Loucy (cell line): ENCODE measurements at regions not wholly inside any gene's neighbourhood (a gene's known extent, or its start where the extent isn't known, plus 50 kb on each side); places are given as distances from the start of the nearest gene placed in this dataset.
A peak's percentile ranks its signal among the peaks of the same experiment; 100 is the strongest.

Experiments used
- H2AFZ ChIP-seq: fragments of 200-600 bp; sonication (generic); 2 replicates; pipeline ENCODE4 v1.6.0; 2016; ENCODE audit warnings: antibody characterized with exemption, mild to moderate bottlenecking, low read length, moderate library complexity
- H3F3A ChIP-seq: fragments of 200-600 bp; 2 replicates; pipeline ENCODE4 v1.6.0; 2016; ENCODE audit warnings: antibody characterized with exemption, low read depth, mild to moderate bottlenecking
- H3K27me3 ChIP-seq: fragments of 200-600 bp; sonication (generic); 2 replicates; pipeline ENCODE4 v1.6.1; 2014; ENCODE audit warnings: low read length, mild to moderate bottlenecking; ENCODE audit not compliant: insufficient read depth, poor library complexity, severe bottlenecking
- H3K36me3 ChIP-seq: fragments of 200-600 bp; sonication (generic); 2 replicates; pipeline ENCODE4 v1.6.1; 2016; ENCODE audit warnings: low read length; ENCODE audit not compliant: insufficient read depth
- H3K4me1 ChIP-seq: fragments of 200-600 bp; sonication (generic); 2 replicates; pipeline ENCODE4 v1.5.1; 2014; ENCODE audit warnings: low read length, mild to moderate bottlenecking; ENCODE audit not compliant: insufficient read depth, poor library complexity, severe bottlenecking
- H3K4me2 ChIP-seq: fragments of 200-600 bp; sonication (generic); 2 replicates; pipeline ENCODE4 v1.6.0; 2014; ENCODE audit warnings: antibody characterized with exemption, low read length, low read depth, mild to moderate bottlenecking; ENCODE audit not compliant: poor library complexity, severe bottlenecking
- H3K4me3 ChIP-seq: fragments of 200-600 bp; sonication (generic); 2 replicates; pipeline ENCODE4 v1.5.1; 2014; ENCODE audit warnings: low read length, mild to moderate bottlenecking, mixed read lengths; ENCODE audit not compliant: poor library complexity, severe bottlenecking
- H3K79me2 ChIP-seq: fragments of 200-600 bp; sonication (generic); 2 replicates; pipeline ENCODE4 v1.6.1; 2014; ENCODE audit warnings: low read length; ENCODE audit not compliant: insufficient read depth
- H3K9ac ChIP-seq: fragments of 200-600 bp; sonication (generic); 2 replicates; pipeline ENCODE4 v1.6.0; 2014; ENCODE audit warnings: mild to moderate bottlenecking, low read depth, low read length, moderate library complexity; ENCODE audit not compliant: poor library complexity, severe bottlenecking
- H3K9me2 ChIP-seq: fragments of 200-600 bp; sonication (generic); replicated peaks from 2 replicates; pipeline ENCODE4 v1.6.1; 2016; ENCODE audit warnings: low read depth, low read length, mixed read lengths
- H3K9me3 ChIP-seq: fragments of 200-600 bp; sonication (generic); 2 replicates; pipeline ENCODE4 v1.6.1; 2014; ENCODE audit warnings: mild to moderate bottlenecking, antibody characterized with exemption, low read length, low read depth; ENCODE audit not compliant: insufficient read depth
- H4K20me1 ChIP-seq: fragments of 200-600 bp; sonication (generic); 2 replicates; pipeline ENCODE4 v1.6.0; 2014; ENCODE audit warnings: antibody characterized with exemption, low read length, mild to moderate bottlenecking; ENCODE audit not compliant: insufficient read depth, poor library complexity, severe bottlenecking
- CTCF ChIP-seq: fragments of 200-600 bp; sonication (generic); conservative IDR thresholded peaks from 2 replicates; pipeline ENCODE4 v1.5.1; 2014; ENCODE audit warnings: mild to moderate bottlenecking, antibody characterized with exemption, low read length
- EZH2phosphoT487 ChIP-seq: fragments of 200-600 bp; IDR thresholded peaks from 2 replicates; pipeline ENCODE4 v1.6.1; 2018; ENCODE audit warnings: antibody characterized with exemption, mild to moderate bottlenecking, moderate library complexity, borderline replicate concordance

GRCh38 chr10:117723343-117723742 lies 180.8 kb downstream of the EMX2 start:
- Histone ChIP-seq H3K36me3 (no peaks in the 10 kb centered on the region), H3F3A (no peaks in the 10 kb centered on the region), H3K9me3 (no peaks in the 10 kb centered on the region), H3K4me1 (no peaks in the 10 kb centered on the region), H4K20me1 (no peaks in the 10 kb centered on the region), H3K9ac (no peak overlapping the region), H3K9me2 (no peaks in the 10 kb centered on the region), H3K27me3 (no peaks in the 10 kb centered on the region), H3K4me3 (no peak overlapping the region), H2AFZ (no peak overlapping the region), H3K79me2 (no peaks in the 10 kb centered on the region), H3K4me2 (no peak overlapping the region)
- TF ChIP-seq CTCF: peak; percentile 29; the same call in 1 of the 2 replicates
- no peak for TF ChIP-seq EZH2phosphoT487

GRCh38 chr10:117725993-117726392 lies 183.4 kb downstream of the EMX2 start:
- no peak overlapping the region for H2AFZ ChIP-seq
- H3K9me3 ChIP-seq: no peaks in the 10 kb centered on the region
- H3K9me2 ChIP-seq: no peaks in the 10 kb centered on the region
- no peaks in the 10 kb centered on the region for H3F3A ChIP-seq
- no peaks in the 10 kb centered on the region for H3K79me2 ChIP-seq
- H3K4me3 ChIP-seq: no peak overlapping the region
- H3K27me3 ChIP-seq: no peaks in the 10 kb centered on the region
- H4K20me1 ChIP-seq: no peaks in the 10 kb centered on the region
- H3K9ac ChIP-seq: no peak overlapping the region
- no peak for TF ChIP-seq CTCF
- no peak for TF ChIP-seq EZH2phosphoT487
- H3K4me1 ChIP-seq: no peaks in the 10 kb centered on the region
- no peak overlapping the region for H3K4me2 ChIP-seq
- no peaks in the 10 kb centered on the region for H3K36me3 ChIP-seq

- no peaks in the 10 kb centered on the region for H3K27me3 ChIP-seq
- H3K4me2 ChIP-seq: no peak overlapping the region
- no peaks in the 10 kb centered on the region for H3K36me3 ChIP-seq
- H4K20me1 ChIP-seq: no peaks in the 10 kb centered on the region
- no peaks in the 10 kb centered on the region for H3K9me2 ChIP-seq
- no peak overlapping the region for H3K4me3 ChIP-seq
- no peaks in the 10 kb centered on the region for H3F3A ChIP-seq
- no peak overlapping the region for H2AFZ ChIP-seq
- no peak for TF ChIP-seq CTCF
- no peak for TF ChIP-seq EZH2phosphoT487
- H3K4me1 ChIP-seq: no peaks in the 10 kb centered on the region
- H3K9me3 ChIP-seq: no peaks in the 10 kb centered on the region
- H3K9ac ChIP-seq: no peak overlapping the region
- H3K79me2 ChIP-seq: no peaks in the 10 kb centered on the region
Observed at GRCh38 chr10:117726596-117727295, 184.2 kb downstream of the EMX2 start.
